ENCODE measurements at regions not wholly inside any gene's neighbourhood (a gene's known extent, or its start where the extent isn't known, plus 50 kb on each side); places are given as distances from the start of the nearest gene placed in this dataset.

DNA sequence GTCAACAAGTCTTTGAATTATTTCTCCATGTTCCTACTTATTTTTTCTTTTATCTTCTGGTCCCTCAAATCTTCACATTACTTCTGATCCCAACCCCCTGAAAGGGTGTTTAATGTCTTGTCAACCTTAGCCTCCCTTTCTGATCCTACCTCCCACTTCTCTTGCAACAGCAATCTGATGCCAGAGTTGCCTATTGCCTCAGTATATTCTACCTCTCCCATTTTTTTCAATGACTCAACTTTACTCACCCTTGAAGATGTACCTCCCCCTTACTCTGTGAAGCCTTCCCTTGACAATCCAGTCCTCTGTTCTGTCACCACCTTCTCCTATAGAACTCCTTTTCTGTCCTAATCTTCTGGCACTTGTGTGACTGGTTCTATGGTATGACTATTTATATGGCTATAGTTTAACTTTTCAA lies 99.5 kb upstream of the CD55 start:
- TF ChIP-seq ARNTL (CRISPR knock-in tag; IDR thresholded peaks at IDR 0.05; ENCODE audit: borderline replicate concordance, low read depth) (no peak), TSHZ2 (CRISPR knock-in tag; IDR thresholded peaks at IDR 0.05) (no peak), ZFP30 (CRISPR knock-in tag; IDR thresholded peaks at IDR 0.05) (no peak), RARB (CRISPR knock-in tag; IDR thresholded peaks at IDR 0.05) (no peak), CSDC2 (CRISPR knock-in tag; IDR thresholded peaks at IDR 0.05) (no peak), ZFP3 (CRISPR knock-in tag; IDR thresholded peaks at IDR 0.05) (no peak), CREB5 (CRISPR knock-in tag; IDR thresholded peaks at IDR 0.05; ENCODE audit: low read depth) (no peak)

Measured in SK-N-SH treated with all-trans-retinoic acid at 6 μM for 48 hours (cell line).